ENCODE measurements at regions not wholly inside any gene's neighbourhood (a gene's known extent, or its start where the extent isn't known, plus 50 kb on each side); places are given as distances from the start of the nearest gene placed in this dataset.
"Not testable (repeated sequence)": the region's sequence is repeated elsewhere in the genome, so short reads cannot be mapped to it uniquely, and the experiment has no call there.

- DNase-seq (ENCODE audit: low spot score) = no peak
- Histone ChIP-seq H3K4me3 (no peak overlapping the region), H3K27ac (no peak overlapping the region)
- no peak for TF ChIP-seq CTCF (IDR thresholded peaks at IDR 0.05)
Measured at GRCh38 chr3:174365796-174366195, 493.3 kb upstream of the NAALADL2 start.

- H3K4me3 ChIP-seq; H3K27ac ChIP-seq; DNase-seq (ENCODE audit: low spot score): not testable (repeated sequence)
Measured at GRCh38 chr3:174366904-174367303, 492.2 kb upstream of the NAALADL2 start.

GRCh38 chr3:174376346-174376745 is 482.8 kb upstream of the NAALADL2 start:
- Histone ChIP-seq H3K4me3 (no peak overlapping the region), H3K27ac (no peak overlapping the region)
- DNase-seq (ENCODE audit: low spot score) = no peak
- no peak for TF ChIP-seq CTCF (IDR thresholded peaks at IDR 0.05)

- no peak overlapping the region for H3K4me3 ChIP-seq
- no peak for TF ChIP-seq CTCF (IDR thresholded peaks at IDR 0.05)
- H3K27ac ChIP-seq = no peak overlapping the region
- no peak for DNase-seq (ENCODE audit: low spot score)
Measured at GRCh38 chr3:174377096-174377495, 482.0 kb upstream of the NAALADL2 start.

- H3K27ac ChIP-seq = no peak overlapping the region
- TF ChIP-seq CTCF (IDR thresholded peaks at IDR 0.05) = no peak
Measured at GRCh38 chr3:174377684-174378083, 481.4 kb upstream of the NAALADL2 start.

GRCh38 chr3:174382878-174383277 is 476.3 kb upstream of the NAALADL2 start:
- Histone ChIP-seq H3K4me3 (no peak overlapping the region), H3K27ac (no peak overlapping the region)
- TF ChIP-seq CTCF (IDR thresholded peaks at IDR 0.05) = no peak
- DNase-seq (ENCODE audit: low spot score) = no peak

More at GRCh38 chr3:174377684-174378083, 481.4 kb upstream of the NAALADL2 start:
- no peak overlapping the region for H3K4me3 ChIP-seq
- DNase-seq (ENCODE audit: low spot score) = no peak

GRCh38 chr3:174387736-174388135 is 471.4 kb upstream of the NAALADL2 start:
- TF ChIP-seq CTCF (IDR thresholded peaks at IDR 0.05) = no peak
- no peak overlapping the region for H3K4me3 ChIP-seq
- H3K27ac ChIP-seq = no peak overlapping the region
- no peak for DNase-seq (ENCODE audit: low spot score)

GRCh38 chr3:174397848-174398247 is 461.3 kb upstream of the NAALADL2 start:
- no peak for DNase-seq (ENCODE audit: low spot score)
- TF ChIP-seq CTCF (IDR thresholded peaks at IDR 0.05) = no peak
- no peak overlapping the region for H3K4me3 ChIP-seq
- H3K27ac ChIP-seq = no peak overlapping the region

Measured in coronary artery (tissue), 2 donors.